ENCODE measurements at regions not wholly inside any gene's neighbourhood (a gene's known extent, or its start where the extent isn't known, plus 50 kb on each side); places are given as distances from the start of the nearest gene placed in this dataset.
"Not testable (repeated sequence)": the region's sequence is repeated elsewhere in the genome, so short reads cannot be mapped to it uniquely, and the experiment has no call there.

- not testable (repeated sequence) for TF ChIP-seq POLR2A (IDR thresholded peaks at IDR 0.05; ENCODE audit: low read depth, low read length); POLR2AphosphoS5 (IDR thresholded peaks at IDR 0.05; ENCODE audit: low read depth, low read length); TAF1 (IDR thresholded peaks at IDR 0.05; ENCODE audit: low read depth, low read length); PAX5 (IDR thresholded peaks at IDR 0.05; ENCODE audit: insufficient read depth, low read length, severe bottlenecking); SPI1 (IDR thresholded peaks at IDR 0.05; ENCODE audit: low read depth, low read length)
Observed at GRCh38 chr17:27090450-27091042, 203.4 kb upstream of the WSB1 start.

Data from GM12891 (cell line).